SK-N-SH (cell line): ENCODE measurements at regions not wholly inside any gene's neighbourhood (a gene's known extent, or its start where the extent isn't known, plus 50 kb on each side); places are given as distances from the start of the nearest gene placed in this dataset.

Experiments used
- CTCF ChIA-PET: fragments of 300-600, 350-600 bp; formaldehyde crosslinking; extraction: SDS; loops from one replicate; lab custom pipeline; 2021; lab: Yijun Ruan, JAX
- POLR2A ChIA-PET: fragments of 350-600 bp; sonication (Branson Sonifier 250); formaldehyde crosslinking; extraction: SDS; loops from one replicate; lab custom pipeline; 2020; ENCODE audit warnings: antibody characterized with exemption, inconsistent platforms; lab: Yijun Ruan, JAX
- DNase-seq: peaks from one replicate; pipeline ENCODE4 v3.0.0; 2012
- H2AFZ ChIP-seq: fragments of 200-600 bp; sonication (generic); 2 replicates; pipeline ENCODE4 v1.8.1; 2016; ENCODE audit warnings: antibody characterized with exemption, mild to moderate bottlenecking, low read depth
- H3F3A ChIP-seq: fragments of 200-600 bp; sonication (generic); replicated peaks from 2 replicates; pipeline ENCODE3; 2016; ENCODE audit warnings: antibody characterized with exemption, mild to moderate bottlenecking; ENCODE audit not compliant: insufficient read depth
- H3K27ac ChIP-seq, 2 experiments: fragments of 200-500 bp in 1 of 2; fragments of 200-600 bp in 1 of 2; sonication (Bioruptor generic) in 1 of 2; sonication (generic), shearing (Covaris generic) in 1 of 2; 2 replicates each; pipeline versions ENCODE4 v1.5.1 to v1.6.1; 2014 to 2016; ENCODE audit warnings: low read depth in 2 of 2, inconsistent platforms in 1 of 2, low read length in 1 of 2, mild to moderate bottlenecking in 1 of 2, mixed read lengths in 1 of 2
- H3K27me3 ChIP-seq: fragments of 200-600 bp; sonication (generic), shearing (Covaris generic); 2 replicates; pipeline ENCODE4 v1.6.1; 2016; ENCODE audit warnings: mixed run types; ENCODE audit not compliant: insufficient read depth
- H3K36me3 ChIP-seq, 2 experiments: fragments of 200-500 bp in 1 of 2; fragments of 200-600 bp in 1 of 2; sonication (Bioruptor generic) in 1 of 2; sonication (generic) in 1 of 2; replicated peaks in 1 of 2; 2 replicates each; pipeline versions ENCODE3 to v1.5.1; 2014 to 2016; ENCODE audit warnings: low read length in 1 of 2, mild to moderate bottlenecking in 1 of 2; ENCODE audit not compliant: insufficient read depth in 2 of 2, control insufficient read depth in 1 of 2
- H3K4me1 ChIP-seq, 2 experiments: fragments of 200-500 bp in 1 of 2; fragments of 200-600 bp in 1 of 2; sonication (Bioruptor generic) in 1 of 2; sonication (generic), shearing (Covaris generic) in 1 of 2; 2 replicates each; pipeline versions ENCODE4 v1.5.1 to v1.6.1; 2014 to 2016; ENCODE audit warnings: low read depth in 1 of 2, low read length in 1 of 2, mixed run types in 1 of 2; ENCODE audit not compliant: insufficient read depth in 2 of 2, control insufficient read depth in 1 of 2
- H3K4me2 ChIP-seq: fragments of 200-600 bp; sonication (generic), shearing (Covaris generic); 2 replicates; pipeline ENCODE4 v1.6.1; 2017; ENCODE audit warnings: mixed run types
- H3K4me3 ChIP-seq, 2 experiments: fragments of 200-500 bp in 1 of 2; fragments of 200-600 bp in 1 of 2; sonication (Bioruptor generic) in 1 of 2; sonication (generic), shearing (Covaris generic) in 1 of 2; 2 replicates each; pipeline versions ENCODE4 v1.5.1 to v1.8.1; 2014 to 2016; ENCODE audit warnings: low read depth in 2 of 2, inconsistent platforms in 1 of 2, low read length in 1 of 2, mild to moderate bottlenecking in 1 of 2, mixed read lengths in 1 of 2, moderate library complexity in 1 of 2
- H3K79me2 ChIP-seq: fragments of 200-600 bp; sonication (generic); 2 replicates; pipeline ENCODE4 v1.8.1; 2017; ENCODE audit warnings: mild to moderate bottlenecking; ENCODE audit not compliant: insufficient read depth
- H3K9ac ChIP-seq: fragments of 200-600 bp; sonication (generic); 2 replicates; pipeline ENCODE4 v1.6.1; 2017; ENCODE audit warnings: mixed run types
- H3K9me2 ChIP-seq: fragments of 200-600 bp; sonication (generic); 2 replicates; pipeline ENCODE4 v1.6.1; 2017; ENCODE audit warnings: mixed run types
- H3K9me3 ChIP-seq: fragments of 200-600 bp; sonication (generic); 2 replicates; pipeline ENCODE4 v1.6.1; 2017; ENCODE audit warnings: mixed run types, mild to moderate bottlenecking, moderate library complexity
- H4K20me1 ChIP-seq: fragments of 200-600 bp; sonication (generic); 2 replicates; pipeline ENCODE4 v1.6.1; 2017; ENCODE audit warnings: mild to moderate bottlenecking, mixed run types; ENCODE audit not compliant: insufficient read depth
- CHD2 ChIP-seq: fragments of 150-350 bp; IDR thresholded peaks from 2 replicates; pipeline ENCODE4 v1.6.1; 2018; ENCODE audit warnings: low read length; ENCODE audit not compliant: partially characterized antibody
- CTCF ChIP-seq: fragments of 200-600 bp; sonication (generic); IDR thresholded peaks from 2 replicates; pipeline ENCODE4 v1.6.1; 2017; ENCODE audit warnings: antibody characterized with exemption, mild to moderate bottlenecking, moderate library complexity
- ELF1 ChIP-seq: IDR thresholded peaks from 2 replicates; pipeline ENCODE4 v1.4.0; 2012
- EP300 ChIP-seq, 2 experiments: IDR thresholded peaks; 2 replicates each; pipeline versions ENCODE4 v1.4.0 to v1.6.1; 2012; ENCODE audit warnings: borderline replicate concordance in 1 of 2, low read depth in 1 of 2, low read length in 1 of 2
- FOXJ3 ChIP-seq: sonication (generic); formaldehyde crosslinking; IDR thresholded peaks from 2 replicates; pipeline ENCODE4 v1.5.1; 2020; ENCODE audit warnings: mild to moderate bottlenecking, missing genetic modification reagents
- IRF3 ChIP-seq: fragments of 150-350 bp; IDR thresholded peaks from 2 replicates; pipeline ENCODE4 v1.6.1; 2016; ENCODE audit warnings: mild to moderate bottlenecking, low read depth, low read length
- JUND ChIP-seq: IDR thresholded peaks from 2 replicates; pipeline ENCODE4 v1.4.0; 2012
- MAX ChIP-seq: IDR thresholded peaks from 2 replicates; pipeline ENCODE4 v1.4.0; 2012; ENCODE audit warnings: low read depth
- MEF2A ChIP-seq: IDR thresholded peaks from 2 replicates; pipeline ENCODE4 v1.4.0; 2012; ENCODE audit warnings: low read depth, borderline replicate concordance
- MXI1 ChIP-seq: IDR thresholded peaks from 2 replicates; pipeline ENCODE4 v1.6.1; 2012; ENCODE audit warnings: mild to moderate bottlenecking, low read depth, low read length, improper control_type of control experiment
- NRF1 ChIP-seq: IDR thresholded peaks from 2 replicates; pipeline ENCODE4 v1.6.1; 2012; ENCODE audit warnings: low read depth, mild to moderate bottlenecking, low read length
- POLR2AphosphoS5 ChIP-seq: IDR thresholded peaks from 2 replicates; pipeline ENCODE4 v1.6.1; 2012; ENCODE audit warnings: low read depth, low read length
- REST ChIP-seq: IDR thresholded peaks from 2 replicates; pipeline ENCODE4 v1.6.1; 2012; ENCODE audit warnings: mild to moderate bottlenecking, low read depth, low read length, moderate library complexity
- RFX5 ChIP-seq: IDR thresholded peaks from 2 replicates; pipeline ENCODE4 v1.6.1; 2012; ENCODE audit warnings: mild to moderate bottlenecking, improper control_type of control experiment, low read length
- RXRA ChIP-seq: IDR thresholded peaks from 2 replicates; pipeline ENCODE4 v1.4.0; 2012; ENCODE audit warnings: low read depth, mild to moderate bottlenecking, borderline replicate concordance
- SMC3 ChIP-seq: IDR thresholded peaks from 2 replicates; pipeline ENCODE4 v1.6.1; 2012; ENCODE audit warnings: low read depth, low read length, improper control_type of control experiment
- TCF12 ChIP-seq: IDR thresholded peaks from 2 replicates; pipeline ENCODE4 v1.4.0; 2012
- USF1 ChIP-seq: IDR thresholded peaks from 2 replicates; pipeline ENCODE4 v1.4.0; 2012; ENCODE audit warnings: low read depth, borderline replicate concordance
- ZBTB33 ChIP-seq: IDR thresholded peaks from 2 replicates; pipeline ENCODE4 v1.4.0; 2012; ENCODE audit warnings: low read depth, borderline replicate concordance
- WGBS: methylation state at CpG from one replicate; pipeline ENCODE4 v1.1.6; 2017; ENCODE audit warnings: low lambda C conversion rate; 5-methylcytosine and 5-hydroxymethylcytosine counted together

GRCh38 chr7:91324663-91325062 is 60.4 kb downstream of the FZD1 start:
- no peaks in the 10 kb centered on the region for H3K9me3 ChIP-seq
- H3K79me2 ChIP-seq = no peaks in the 10 kb centered on the region
- H3K36me3 ChIP-seq = no peaks in the 10 kb centered on the region
- WGBS = 37% methylated on average over 4 of the region's 4 CpGs
- no peaks in the 10 kb centered on the region for H4K20me1 ChIP-seq
- POLR2A ChIA-PET = no interaction called here
- H3F3A ChIP-seq = no peaks in the 10 kb centered on the region
- CTCF ChIA-PET = interaction anchor here (0.6 to 1.2 kb wide), 2 partner anchors 10 to 16 kb away, joined by 3 to 4 read pairs; no protein-coding TSS in a partner anchor
- TF ChIP-seq CHD2 = no peak
- no peak for TF ChIP-seq MXI1
- TF ChIP-seq POLR2AphosphoS5 = no peak
- TF ChIP-seq ZBTB33 = no peak
- no peak for TF ChIP-seq RXRA
- no peak for TF ChIP-seq JUND
- TF ChIP-seq RFX5 = no peak
- TF ChIP-seq SMC3 = no peak
- TF ChIP-seq IRF3 = no peak
- no peak for TF ChIP-seq CTCF
- TF ChIP-seq NRF1 = no peak
- TF ChIP-seq MAX = no peak
- TF ChIP-seq MEF2A = no peak
- TF ChIP-seq FOXJ3 (CRISPR knock-in tag) = no peak
- no peak for TF ChIP-seq EP300 (IDR thresholded peaks at IDR 0.05; ENCODE audit: borderline replicate concordance in 1 of 2, low read depth in 1 of 2, low read length in 1 of 2)
- TF ChIP-seq ELF1 = no peak
- TF ChIP-seq REST = no peak
- TF ChIP-seq TCF12 = no peak
- TF ChIP-seq USF1 = no peak
- peaks cover 0 to 5% of the 10 kb centered on the region in 2 experiments; a peak in 1 of 4 replicates for H3K4me1 ChIP-seq
- H3K4me3 ChIP-seq = no peak overlapping the region
- no peaks in the 10 kb centered on the region for H3K9me2 ChIP-seq
- no peak overlapping the region for H3K9ac ChIP-seq
- H3K4me2 ChIP-seq = no peak overlapping the region
- no peak overlapping the region for H2AFZ ChIP-seq
- no peak overlapping the region for H3K27ac ChIP-seq
- no peak for DNase-seq
- no peaks in the 10 kb centered on the region for H3K27me3 ChIP-seq
